ENCODE measurements at regions not wholly inside any gene's neighbourhood (a gene's known extent, or its start where the extent isn't known, plus 50 kb on each side); places are given as distances from the start of the nearest gene placed in this dataset.

- TF ChIP-seq JUND (IDR thresholded peaks at IDR 0.05) (no peak), POLR2A (IDR thresholded peaks at IDR 0.05; ENCODE audit: borderline replicate concordance, extremely low read depth, insufficient read depth, insufficient read length) (no peak), ZFX (IDR thresholded peaks at IDR 0.05) (no peak), FOSL1 (IDR thresholded peaks at IDR 0.05; ENCODE audit: low read depth) (no peak), CEBPB (IDR thresholded peaks at IDR 0.05; ENCODE audit: low read depth) (no peak)
Observed at GRCh38 chr2:42863751-42864150, 71.4 kb upstream of the HAAO start (continued).

- Histone ChIP-seq H3K79me2 (ENCODE audit: insufficient read depth, low read length) (no peaks in the 10 kb centered on the region), H3K9me2 (ENCODE audit: insufficient read depth) (no peaks in the 10 kb centered on the region), H2AFZ (ENCODE audit: low read depth, low read length, poor library complexity, severe bottlenecking) (no peak overlapping the region), H3K4me1 (ENCODE audit: control insufficient read depth in 1 of 2, insufficient read depth in 2 of 2, low read length in 2 of 2) (no peaks in the 10 kb centered on the region), H3K4me2 (ENCODE audit: low read length) (no peak overlapping the region), H4K20me1 (ENCODE audit: insufficient read depth) (no peaks in the 10 kb centered on the region), H3K9ac (ENCODE audit: low read length) (no peak overlapping the region), H3K36me3 (ENCODE audit: control insufficient read depth in 1 of 2, insufficient read depth in 2 of 2, low read length in 2 of 2) (no peaks in the 10 kb centered on the region), H3K9me3 (ENCODE audit: control insufficient read depth in 1 of 2, insufficient read depth in 1 of 2, low read depth in 1 of 2, low read length in 2 of 2) (no peaks in the 10 kb centered on the region), H3K27ac (ENCODE audit: low read depth, low read length) (no peak overlapping the region), H3K4me3 (replicated peaks in 1 of 2; ENCODE audit: low read depth in 1 of 2, low read length in 2 of 2) (no peak overlapping the region), H3K27me3 (ENCODE audit: insufficient read depth, low read length) (no peaks in the 10 kb centered on the region)
- CTCF ChIA-PET = no interaction called here
- intact Hi-C loops (cut with micrococcal nuclease) = no loop called here
- POLR2A ChIA-PET = no interaction called here
- no TSS peak for BruUV-seq (replicated peaks)
- no peak for DNase-seq (ENCODE audit: low read depth, low spot score)
- no peak for ATAC-seq
- RAD21 ChIA-PET (ENCODE audit: low non-redundant PET in 1 of 2, low total read pairs in 2 of 2, uncharacterized antibody in 2 of 2, unreplicated experiment in 2 of 2) = no interaction called here
- TF ChIP-seq POLR2A (IDR thresholded peaks at IDR 0.05; ENCODE audit: borderline replicate concordance, extremely low read depth, insufficient read depth, insufficient read length) (no peak), REST (IDR thresholded peaks at IDR 0.05; ENCODE audit: low read depth) (no peak), JUND (IDR thresholded peaks at IDR 0.05) (no peak), CBX3 (IDR thresholded peaks at IDR 0.05; ENCODE audit: low read depth) (no peak), CTCF (IDR thresholded peaks at IDR 0.05 in 2 of 3, conservative IDR thresholded peaks at IDR 0.05 in 1 of 3; ENCODE audit: borderline replicate concordance in 1 of 3, insufficient read depth in 1 of 3, low read depth in 2 of 3, low read length in 2 of 3) (no peak), ZFX (IDR thresholded peaks at IDR 0.05) (no peak), SP1 (IDR thresholded peaks at IDR 0.05; ENCODE audit: low read depth) (no peak), EZH2phosphoT487 (IDR thresholded peaks at IDR 0.05; ENCODE audit: borderline replicate concordance) (no peak), ELF1 (IDR thresholded peaks at IDR 0.05; ENCODE audit: borderline replicate concordance, low read depth) (no peak), EZH2 (IDR thresholded peaks at IDR 0.05) (no peak), MAX (IDR thresholded peaks at IDR 0.05) (no peak), ATF3 (IDR thresholded peaks at IDR 0.05) (no peak), CEBPB (IDR thresholded peaks at IDR 0.05; ENCODE audit: low read depth) (no peak), TCF7L2 (IDR thresholded peaks at IDR 0.05; ENCODE audit: borderline replicate concordance, extremely low read depth, insufficient read depth, insufficient read length) (no peak)
Observed at GRCh38 chr2:42863320-42863719, 70.9 kb upstream of the HAAO start.
